ENCODE measurements at regions not wholly inside any gene's neighbourhood (a gene's known extent, or its start where the extent isn't known, plus 50 kb on each side); places are given as distances from the start of the nearest gene placed in this dataset.
"Not testable (repeated sequence)": the region's sequence is repeated elsewhere in the genome, so short reads cannot be mapped to it uniquely, and the experiment has no call there.

DNA sequence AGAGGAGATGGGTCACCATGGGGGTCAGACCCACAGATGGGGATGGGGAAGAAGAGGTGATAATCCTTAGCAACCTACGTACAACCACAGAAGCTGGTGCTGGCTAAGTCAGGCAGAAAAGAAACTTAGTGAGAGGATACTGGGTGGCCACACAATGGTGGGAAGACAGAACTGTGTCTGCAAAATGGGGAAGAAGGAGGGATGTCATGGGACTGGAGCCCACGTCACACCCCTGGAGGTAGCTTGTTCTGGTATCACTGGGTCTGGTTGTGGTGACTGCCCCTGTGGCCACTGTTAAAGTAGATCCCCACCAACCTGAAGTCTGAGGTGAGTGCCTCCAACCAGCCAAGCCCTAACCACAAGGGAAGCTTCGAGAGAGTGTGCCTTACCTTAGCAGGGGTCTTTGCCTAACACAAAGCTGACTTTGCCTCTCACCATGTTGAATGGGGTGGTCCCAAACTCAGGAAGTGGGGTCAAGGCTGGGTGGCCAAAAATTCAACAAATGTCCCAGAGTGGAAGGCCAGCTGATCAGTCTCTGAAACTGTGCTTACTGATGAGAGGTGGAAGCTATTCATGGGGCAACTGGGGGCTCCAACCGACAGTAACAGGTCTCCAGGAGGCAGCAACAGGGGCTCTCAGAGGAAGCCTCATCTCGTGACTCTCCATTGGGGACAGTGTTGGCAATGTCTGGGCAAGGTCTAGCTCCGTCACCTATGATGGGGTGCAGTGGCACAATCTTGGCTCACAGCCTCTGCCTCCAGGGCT is 64.8 kb upstream of the SLC1A4 start:
- DNase-seq, result no peak

DNA sequence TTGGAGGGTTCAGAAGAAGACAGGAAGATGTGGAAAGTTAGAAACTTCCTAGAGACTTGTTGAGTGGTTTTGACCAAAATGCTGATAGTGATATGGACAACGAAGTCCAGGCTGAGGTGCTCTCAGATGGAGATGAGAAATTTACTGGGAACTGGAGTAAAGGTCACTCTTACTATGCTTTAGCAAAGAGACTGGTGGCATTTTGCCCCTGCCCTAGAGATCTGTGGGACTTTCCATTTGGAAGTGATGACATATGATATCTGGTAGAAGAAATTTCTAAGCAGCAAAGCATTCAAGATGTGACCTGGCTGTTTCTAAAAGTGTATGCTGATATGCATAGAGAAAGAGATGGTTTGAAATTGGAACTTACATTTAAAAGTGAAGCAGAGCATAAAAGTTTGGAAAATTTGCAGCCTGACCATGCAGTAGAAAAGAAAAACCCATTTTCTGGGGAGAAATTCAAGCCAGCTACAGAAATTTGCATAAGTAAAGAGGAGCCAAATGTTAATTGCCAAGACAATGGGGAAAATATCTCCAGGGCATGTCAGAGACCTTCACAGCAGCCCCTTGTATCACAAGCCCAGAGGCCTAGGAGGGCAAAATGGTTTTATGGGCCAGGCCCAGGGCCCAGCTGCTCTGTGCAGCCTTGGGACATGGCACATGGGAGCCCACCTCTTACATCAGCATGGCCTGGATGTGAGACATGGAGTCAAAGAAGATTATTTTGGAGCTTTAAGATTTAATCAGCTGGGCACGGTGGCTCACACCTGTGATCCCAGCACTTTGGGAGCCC is 63.1 kb upstream of the SLC1A4 start:
- DNase-seq, result not testable (repeated sequence)

DNA sequence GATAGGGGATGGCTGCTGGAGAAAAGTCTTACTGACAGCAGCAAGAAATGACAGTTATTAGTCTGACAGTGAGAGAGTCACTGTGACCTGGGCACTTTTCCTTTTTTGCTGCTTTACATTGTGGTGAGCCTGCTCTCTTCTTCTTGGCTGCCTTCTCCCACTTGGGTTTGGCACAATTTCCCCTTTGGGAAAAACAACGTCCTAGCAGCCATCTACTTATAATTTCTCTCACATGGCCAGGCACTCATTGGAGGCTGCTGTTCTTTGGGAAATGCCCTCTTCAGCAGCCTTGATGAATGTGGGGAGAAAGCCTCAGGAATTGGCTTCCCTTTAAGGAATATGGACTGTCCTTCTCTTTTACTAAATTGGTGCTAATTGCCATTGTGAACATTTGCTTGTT is 60.4 kb upstream of the SLC1A4 start:
- DNase-seq, result no peak

DNA sequence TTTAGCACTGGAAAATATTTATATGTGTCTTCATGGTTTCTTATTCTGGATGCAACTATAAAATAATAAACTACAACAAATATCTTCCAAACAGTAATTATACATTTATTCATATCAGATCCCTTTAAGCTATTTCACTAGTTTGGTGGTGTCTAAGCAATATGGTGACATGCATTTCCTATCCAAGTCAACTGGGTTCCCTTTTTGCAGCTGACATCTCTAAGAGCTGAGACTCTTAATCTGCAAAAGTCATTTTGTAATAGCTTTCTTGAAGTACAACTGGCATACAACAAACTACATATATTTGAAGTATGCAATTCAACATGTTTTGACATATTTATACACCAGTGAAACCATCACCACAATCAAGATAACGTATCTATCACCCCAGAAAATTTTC is 59.9 kb upstream of the SLC1A4 start:
- DNase-seq, result no peak

DNA sequence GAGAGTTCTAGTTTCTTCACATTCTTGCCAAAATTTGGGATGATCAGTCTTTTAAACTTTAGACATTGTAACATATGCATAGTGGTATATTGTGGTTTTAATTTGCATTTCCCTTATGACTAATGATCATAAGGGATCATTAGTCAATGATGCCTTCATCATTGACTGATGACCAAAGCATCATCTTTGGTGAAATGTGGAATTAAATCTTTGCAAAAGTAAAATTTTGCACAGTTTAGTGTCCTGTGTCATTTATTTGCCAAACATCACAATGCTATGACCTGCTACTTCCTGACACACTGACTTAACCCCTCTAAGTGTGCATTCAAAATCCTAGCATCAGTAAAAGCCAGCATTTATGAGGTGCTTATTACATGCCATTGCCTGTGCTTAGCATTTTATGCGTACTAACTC is 58.9 kb upstream of the SLC1A4 start:
- DNase-seq, result no peak

DNA sequence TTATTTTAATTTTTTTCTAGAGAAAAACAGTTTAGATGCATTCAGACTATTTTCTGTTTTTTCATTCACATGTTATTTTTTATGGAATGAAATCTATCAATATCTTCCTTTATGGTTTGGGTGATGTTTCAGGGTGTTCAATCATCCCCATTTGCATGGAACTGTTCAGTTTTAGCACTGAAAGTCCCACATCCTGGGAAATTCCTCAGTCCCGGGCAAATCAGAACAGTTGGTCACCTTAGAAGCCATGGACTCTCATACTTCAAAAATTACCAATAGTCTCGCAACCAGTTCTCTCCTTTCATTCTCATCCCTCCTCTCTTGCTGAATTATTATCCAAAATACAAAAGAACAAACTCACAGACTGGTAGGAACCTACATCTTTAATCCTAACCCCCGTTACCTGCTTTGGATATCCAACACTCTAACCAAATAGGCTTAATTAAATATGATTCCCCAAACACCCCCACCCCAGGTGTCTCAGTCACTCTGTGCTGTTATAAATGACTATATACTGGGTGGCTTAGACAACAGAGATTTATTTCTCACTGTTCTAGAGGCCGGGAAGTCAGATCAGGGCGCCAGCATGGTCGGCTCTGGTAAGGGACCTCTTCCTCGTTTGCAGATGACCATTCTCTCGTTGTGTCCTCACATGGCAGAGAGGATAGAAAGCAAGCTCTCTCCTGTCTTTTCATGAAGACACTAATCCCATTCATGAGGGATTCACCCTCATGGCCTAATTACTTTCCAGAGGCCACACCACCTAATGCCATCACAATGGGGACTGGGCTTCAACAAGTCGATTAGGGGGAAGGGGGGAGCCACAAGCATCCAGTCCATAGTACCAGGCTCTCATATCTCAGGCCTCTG is 57.7 kb upstream of the SLC1A4 start:
- DNase-seq, result no peak

DNA sequence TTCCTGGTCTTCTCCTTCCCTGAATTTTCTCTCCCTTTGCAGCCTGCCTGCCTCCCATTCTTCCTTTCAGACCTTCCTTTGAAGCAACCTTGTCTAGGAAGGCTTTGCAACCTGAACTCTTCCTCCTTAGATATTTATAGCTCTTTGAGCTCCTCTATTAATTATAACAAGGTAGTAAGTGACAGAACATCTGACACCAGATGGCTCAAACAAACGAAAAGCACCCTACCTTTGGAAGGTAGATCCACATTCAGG is 57.2 kb upstream of the SLC1A4 start:
- DNase-seq, result no peak

DNA sequence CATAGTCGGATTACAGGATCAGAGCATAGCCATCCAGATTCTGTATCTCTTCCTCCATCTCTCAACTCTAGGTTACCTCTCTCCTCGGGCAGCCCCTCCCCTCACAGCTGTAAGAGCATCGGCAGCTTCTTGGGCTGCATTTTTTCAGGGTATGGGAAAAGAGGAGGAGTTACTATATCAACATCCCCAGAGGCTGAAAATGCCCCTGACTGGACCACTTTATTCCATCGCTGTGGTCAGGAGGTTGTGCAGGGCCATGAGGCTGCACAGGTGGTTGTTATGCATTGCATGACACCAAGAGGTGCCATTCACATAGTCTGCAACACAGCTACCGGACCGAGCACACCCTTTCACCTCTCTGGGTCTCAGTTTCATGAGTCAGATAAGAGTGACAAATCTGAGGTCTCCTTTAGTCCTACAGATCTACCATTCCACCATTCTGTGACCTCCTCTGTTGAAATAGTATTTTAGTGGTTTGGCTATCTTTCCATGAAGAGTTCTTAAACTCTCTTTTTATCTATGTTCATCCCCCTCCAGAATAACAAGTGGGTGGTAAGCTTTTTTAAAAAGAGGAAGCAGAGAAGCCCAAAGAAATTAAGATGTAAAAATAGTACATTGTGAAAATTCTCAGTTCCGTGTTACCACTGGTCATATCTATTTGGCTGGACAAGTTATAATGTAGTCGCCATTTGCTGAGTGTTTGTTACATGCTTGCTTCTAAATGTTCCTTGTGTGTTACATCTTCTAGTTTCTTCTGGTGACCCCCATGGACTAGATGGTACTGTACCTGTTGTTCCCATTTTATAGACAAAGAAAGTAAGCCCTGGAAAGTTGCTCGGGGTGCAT is 56.6 kb upstream of the SLC1A4 start:
- DNase-seq, result no peak

DNA sequence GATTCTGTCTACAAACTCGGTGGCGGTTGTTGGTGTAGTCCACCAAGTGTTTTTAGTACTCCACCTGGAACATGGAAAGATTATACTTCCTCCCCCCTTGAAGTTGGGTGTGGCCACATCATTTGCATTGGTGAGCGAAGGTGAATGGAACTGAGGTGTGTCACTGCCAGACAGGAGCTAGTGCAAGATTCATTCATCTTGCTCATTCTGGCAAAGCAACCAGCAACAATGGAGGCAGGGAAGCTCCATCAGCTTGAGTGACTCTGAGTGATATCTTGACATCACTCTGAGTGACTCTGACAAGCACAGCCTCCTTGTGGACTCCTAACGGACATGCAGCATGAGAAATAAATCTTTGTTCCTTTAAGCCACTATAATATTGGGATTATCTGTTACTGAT is 54.7 kb upstream of the SLC1A4 start:
- no peak for DNase-seq

DNA sequence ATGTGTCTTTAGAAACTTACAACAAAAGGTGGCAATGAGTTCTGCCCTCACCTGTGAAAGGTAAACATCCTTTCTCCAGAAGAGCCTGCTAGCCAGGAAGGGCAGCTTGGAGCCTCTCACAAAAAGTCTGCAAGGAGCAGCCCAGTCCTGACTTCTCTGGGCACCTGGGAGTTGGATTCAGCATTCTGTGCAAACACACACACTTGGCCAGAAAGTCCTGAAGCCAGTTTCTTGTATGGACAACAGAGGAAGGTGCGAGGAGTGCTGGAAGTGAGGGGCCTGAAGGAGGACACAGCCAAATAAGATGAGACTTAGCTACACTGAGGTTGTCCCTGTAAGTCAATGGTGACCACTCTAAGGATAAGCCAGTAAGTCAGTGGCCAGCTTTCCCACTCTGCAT is 52.4 kb upstream of the SLC1A4 start:
- no peak for DNase-seq

DNA sequence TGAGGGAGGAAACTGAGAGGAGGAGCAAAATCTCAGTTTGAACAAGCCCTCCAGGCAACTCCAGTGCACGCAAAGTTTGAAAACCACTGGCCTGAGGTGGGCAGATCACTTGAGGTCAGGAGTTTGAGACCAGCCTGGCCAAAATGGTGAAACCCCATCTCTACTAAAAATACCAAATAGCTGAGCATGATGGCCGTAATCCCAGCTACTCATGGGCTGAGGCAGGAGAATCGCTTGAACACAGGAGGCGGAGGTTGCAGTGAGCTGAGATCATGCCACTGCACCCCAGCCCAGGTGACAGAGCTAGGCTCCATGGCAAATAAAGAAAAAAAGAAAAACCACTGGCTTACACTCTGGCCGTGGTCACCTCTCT is 51.9 kb upstream of the SLC1A4 start:
- not testable (repeated sequence) for DNase-seq

DNA sequence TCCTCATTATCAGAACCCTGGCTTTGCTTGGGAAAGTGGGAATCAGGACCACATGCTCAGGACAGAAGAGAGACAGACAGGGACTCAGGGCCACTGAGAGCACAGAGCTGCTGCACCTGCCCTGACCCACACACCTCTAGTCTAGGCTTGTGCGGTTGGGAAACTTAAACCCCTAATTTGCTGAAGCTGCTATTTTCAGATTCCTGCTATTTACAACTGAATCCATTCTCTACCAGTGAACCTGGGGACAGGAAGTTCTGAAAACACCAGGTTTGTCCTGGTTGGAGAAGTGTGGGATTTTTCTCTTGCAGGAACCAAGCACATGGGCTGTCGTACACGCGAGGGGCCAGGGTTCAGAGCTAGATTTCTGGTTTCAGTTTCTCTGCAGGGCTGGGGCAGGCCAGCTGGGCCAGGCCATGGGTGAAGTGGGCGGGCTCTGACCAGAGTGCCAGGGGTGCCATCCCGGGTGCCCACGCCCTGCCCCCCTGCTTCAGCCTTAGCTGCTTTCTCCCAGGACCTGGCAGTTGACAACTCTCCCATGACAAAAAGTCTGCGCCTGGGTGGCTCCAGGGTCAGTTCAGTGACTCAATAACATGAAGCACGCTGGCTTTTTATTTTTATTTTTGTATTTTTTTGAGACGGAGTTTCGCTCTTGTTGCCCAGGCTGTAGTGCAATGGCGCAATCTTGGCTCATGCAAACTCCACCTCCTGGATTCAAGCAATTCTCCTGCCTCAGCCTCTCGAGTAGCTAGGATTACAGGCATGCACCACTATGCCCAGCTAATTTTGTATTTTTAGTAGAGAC is 51.3 kb upstream of the SLC1A4 start:
- DNase-seq, result no peak

DNA sequence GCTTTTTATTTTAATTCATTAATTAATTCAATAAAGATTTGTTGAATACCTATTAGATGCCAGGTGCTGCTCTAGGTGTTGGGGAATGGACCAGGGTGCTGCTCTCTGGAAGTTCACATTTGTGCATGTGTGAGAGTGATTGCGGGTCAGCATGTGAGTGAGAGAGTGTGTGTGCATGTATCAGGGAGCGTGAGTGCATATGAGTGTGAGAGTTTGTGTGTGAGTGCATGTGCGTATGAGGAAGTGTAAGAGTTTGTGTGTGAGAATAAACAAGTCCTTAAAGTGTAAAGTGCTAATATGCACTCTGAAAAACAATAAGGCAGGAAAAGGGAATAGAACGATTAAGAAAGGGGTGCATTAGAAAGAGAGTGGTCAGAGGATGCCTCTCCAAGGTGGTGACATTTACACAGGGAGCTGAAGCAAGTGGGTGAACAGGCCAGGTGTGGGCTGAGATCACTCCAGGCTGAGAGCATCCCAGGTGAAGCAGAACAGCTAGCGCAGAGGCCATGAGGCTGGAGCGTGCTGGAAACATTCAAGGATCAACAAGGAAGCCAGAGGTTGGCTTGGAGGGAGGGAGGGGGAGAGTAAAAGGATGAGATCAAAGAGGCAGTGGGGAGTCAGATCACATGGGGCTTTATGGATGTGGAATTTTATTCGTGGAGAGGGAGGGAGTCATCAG is 50.5 kb upstream of the SLC1A4 start:
- DNase-seq, result no peak

DNA sequence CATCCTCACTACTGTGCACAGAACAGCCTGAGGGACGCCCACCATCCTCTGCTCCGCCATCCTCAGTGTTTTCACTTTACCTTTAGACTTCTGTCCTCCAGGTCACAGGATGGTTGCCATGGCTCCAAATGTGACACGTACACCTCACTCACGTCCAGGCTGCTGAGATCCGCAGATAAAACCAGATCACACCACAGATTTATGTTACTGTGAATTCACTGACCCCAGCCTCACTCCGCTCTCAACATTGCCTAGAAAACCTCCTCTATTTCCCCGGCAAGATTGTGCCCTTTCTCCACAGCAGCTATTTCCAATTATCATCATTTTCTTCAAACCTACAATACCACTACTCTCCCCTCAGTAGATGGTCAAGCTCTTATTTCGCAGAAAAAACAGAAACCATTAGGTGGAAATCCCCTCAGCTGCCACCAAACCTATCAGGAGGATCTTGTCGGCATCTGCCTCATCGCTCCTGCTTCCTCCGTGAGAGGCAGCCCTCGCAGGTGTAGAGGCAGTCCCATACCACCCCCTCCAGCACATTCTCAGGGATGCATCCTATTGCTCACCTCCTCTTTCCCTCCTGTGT is 49.8 kb upstream of the SLC1A4 start:
- no peak for DNase-seq
